GM12892 (cell line): ENCODE measurements at regions not wholly inside any gene's neighbourhood (a gene's known extent, or its start where the extent isn't known, plus 50 kb on each side); places are given as distances from the start of the nearest gene placed in this dataset.

ENCODE experiments used
- POLR2A ChIP-seq: IDR thresholded peaks from 2 replicates; pipeline ENCODE4 v1.6.1; 2011; ENCODE audit warnings: low read depth, low read length, control low read depth
- POLR2AphosphoS5 ChIP-seq: IDR thresholded peaks from 2 replicates; pipeline ENCODE4 v1.6.1; 2011; ENCODE audit warnings: low read depth, low read length, control low read depth

DNA sequence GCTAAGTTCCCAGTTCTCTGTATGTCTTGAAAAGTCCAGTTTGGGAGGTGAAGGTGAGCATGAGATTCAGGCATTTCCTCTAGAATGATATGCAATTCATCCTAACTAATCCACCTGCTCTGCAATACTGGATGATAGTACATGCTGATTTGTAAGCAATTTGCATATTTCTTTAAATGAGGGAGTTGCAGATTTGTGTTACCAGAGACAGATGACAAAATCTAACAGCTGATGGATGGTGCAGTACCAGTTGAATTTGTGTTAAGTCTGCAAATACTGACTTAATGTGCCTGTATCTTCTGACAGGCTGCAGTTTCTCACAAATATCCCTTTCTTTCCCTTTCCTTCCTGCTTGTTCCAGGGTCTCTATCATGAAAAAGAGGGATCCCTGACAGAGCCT lies 76.4 kb upstream of the MBIP start:
- TF ChIP-seq POLR2AphosphoS5 (no peak), POLR2A (no peak)
